ENCODE measurements at regions not wholly inside any gene's neighbourhood (a gene's known extent, or its start where the extent isn't known, plus 50 kb on each side); places are given as distances from the start of the nearest gene placed in this dataset.
"Not testable (repeated sequence)": the region's sequence is repeated elsewhere in the genome, so short reads cannot be mapped to it uniquely, and the experiment has no call there.

GRCh38 chr2:138901530-138901929 is 121.3 kb upstream of the NXPH2 start:
- DNase-seq: no peak

GRCh38 chr2:138898855-138899254 is 118.7 kb upstream of the NXPH2 start:
- no peak for DNase-seq

- no peak for DNase-seq
Measured at GRCh38 chr2:138897274-138897673, 117.1 kb upstream of the NXPH2 start.

- no peak for DNase-seq
Measured at GRCh38 chr2:138893746-138894145, 113.6 kb upstream of the NXPH2 start.

GRCh38 chr2:138881126-138881525 is 100.9 kb upstream of the NXPH2 start:
- DNase-seq: no peak

- no peak for DNase-seq
Measured at GRCh38 chr2:138879931-138880330, 99.7 kb upstream of the NXPH2 start.

- DNase-seq: no peak
Measured at GRCh38 chr2:138877421-138877820, 97.2 kb upstream of the NXPH2 start.

GRCh38 chr2:138874251-138874650 is 94.1 kb upstream of the NXPH2 start:
- no peak for DNase-seq

- DNase-seq: not testable (repeated sequence)
Measured at GRCh38 chr2:138872116-138872515, 91.9 kb upstream of the NXPH2 start.

GRCh38 chr2:138871312-138871711 is 91.1 kb upstream of the NXPH2 start:
- DNase-seq: no peak

GRCh38 chr2:138867341-138867740 is 87.2 kb upstream of the NXPH2 start:
- no peak for DNase-seq

GRCh38 chr2:138866797-138867196 is 86.6 kb upstream of the NXPH2 start:
- DNase-seq: no peak

GRCh38 chr2:138853761-138854160 is 73.6 kb upstream of the NXPH2 start:
- DNase-seq: no peak

- DNase-seq: no peak
Measured at GRCh38 chr2:138853296-138853695, 73.1 kb upstream of the NXPH2 start.

GRCh38 chr2:138846216-138846821 is 66.1 kb upstream of the NXPH2 start:
- DNase-seq: peak; percentile 60

- DNase-seq: no peak
Measured at GRCh38 chr2:138842341-138842740, 62.2 kb upstream of the NXPH2 start.

GRCh38 chr2:138841459-138841858 is 61.3 kb upstream of the NXPH2 start:
- DNase-seq: no peak

- DNase-seq: no peak
Measured at GRCh38 chr2:138838851-138839620, 58.8 kb upstream of the NXPH2 start.

- DNase-seq: no peak
Measured at GRCh38 chr2:138831691-138832090, 51.5 kb upstream of the NXPH2 start.

GRCh38 chr2:138831154-138831553 is 51.0 kb upstream of the NXPH2 start:
- DNase-seq: no peak

GRCh38 chr2:138830547-138830946 is 50.4 kb upstream of the NXPH2 start:
- no peak for DNase-seq

Measured in NCI-H748 treated with DMSO at 0.1 percent for 48 hours (cell line).